WTC11 (cell line): ENCODE measurements at regions not wholly inside any gene's neighbourhood (a gene's known extent, or its start where the extent isn't known, plus 50 kb on each side); places are given as distances from the start of the nearest gene placed in this dataset.

Experiments used
- CREB1 ChIP-seq: sonication (generic); formaldehyde crosslinking; IDR thresholded peaks from 2 replicates; pipeline ENCODE4 v1.8.0; 2023; ENCODE audit warnings: mild to moderate bottlenecking, missing genetic modification reagents
- CTCF ChIP-seq: fragments of 200-600 bp; IDR thresholded peaks from 2 replicates; pipeline ENCODE4 v1.8.0; 2022; ENCODE audit warnings: antibody characterized with exemption
- E2F4 ChIP-seq: sonication (generic); formaldehyde crosslinking; IDR thresholded peaks from 2 replicates; pipeline ENCODE4 v1.8.1; 2022; ENCODE audit warnings: low read depth, mild to moderate bottlenecking, moderate library complexity, missing genetic modification reagents, borderline replicate concordance
- ESRRA ChIP-seq: sonication (generic); formaldehyde crosslinking; IDR thresholded peaks from 2 replicates; pipeline ENCODE4 v1.8.1; 2022; ENCODE audit warnings: mild to moderate bottlenecking, missing genetic modification reagents, borderline replicate concordance
- FOXP1 ChIP-seq: sonication (generic); formaldehyde crosslinking; IDR thresholded peaks from 2 replicates; pipeline ENCODE4 v1.8.0; 2022; ENCODE audit warnings: missing genetic modification reagents, mild to moderate bottlenecking, moderate library complexity, borderline replicate concordance
- MAX ChIP-seq: sonication (generic); formaldehyde crosslinking; IDR thresholded peaks from 2 replicates; pipeline ENCODE4 v1.8.0; 2022; ENCODE audit warnings: mild to moderate bottlenecking, missing genetic modification reagents
- OVOL2 ChIP-seq: fragments of 250-450 bp; sonication (Bioruptor Pico); IDR thresholded peaks from 2 replicates; pipeline ENCODE4 v1.9.0; 2021; ENCODE audit warnings: mild to moderate bottlenecking, borderline replicate concordance
- RORB ChIP-seq: fragments of 250-450 bp; sonication (Bioruptor Pico); IDR thresholded peaks from 2 replicates; pipeline ENCODE4 v1.9.0; 2021; ENCODE audit warnings: mild to moderate bottlenecking

GRCh38 chr15:87228460-87228859, 1028.1 kb downstream of the NTRK3 start:
- TF ChIP-seq CTCF: no peak
- no peak for TF ChIP-seq FOXP1 (CRISPR knock-in tag)
- no peak for TF ChIP-seq E2F4 (CRISPR knock-in tag)
- no peak for TF ChIP-seq OVOL2 (CRISPR knock-in tag)
- TF ChIP-seq MAX: no peak
- no peak for TF ChIP-seq ESRRA (CRISPR knock-in tag)
- TF ChIP-seq RORB (CRISPR knock-in tag): no peak
- TF ChIP-seq CREB1 (CRISPR knock-in tag): no peak
